ENCODE measurements at regions not wholly inside any gene's neighbourhood (a gene's known extent, or its start where the extent isn't known, plus 50 kb on each side); places are given as distances from the start of the nearest gene placed in this dataset.

- H3K9ac ChIP-seq (ENCODE audit: extremely low read depth, insufficient read length, low read length) = no peak overlapping the region
- no peaks in the 10 kb centered on the region for H3K27me3 ChIP-seq (ENCODE audit: insufficient read depth, low read length)
- no peak overlapping the region for H2BK12ac ChIP-seq (ENCODE audit: insufficient read length, low read depth, low read length)
- H3K9me3 ChIP-seq (ENCODE audit: control insufficient read depth, low read depth, low read length) = peaks cover 12% of the 10 kb centered on the region
- H4K8ac ChIP-seq (replicated peaks; ENCODE audit: insufficient read length, low read depth, low read length) = no peak overlapping the region
- H3K79me2 ChIP-seq (ENCODE audit: insufficient read depth, low read length) = no peaks in the 10 kb centered on the region
- H4K5ac ChIP-seq (ENCODE audit: insufficient read length, low read depth, low read length) = no peak overlapping the region
- Mint-ChIP-seq H3K9me3 (peaks cover 40% of the 10 kb centered on the region in 2 experiments), H3K4me3 (no peak overlapping the region), H3K27me3 (ENCODE audit: low read depth) (no peaks in the 10 kb centered on the region; the same call in 1 of the 2 replicates), H3K27ac (no peak overlapping the region), H3K36me3 (ENCODE audit: insufficient read depth in 1 of 3, low read depth in 3 of 3) (peaks cover 14 to 33% (median 20%) of the 10 kb centered on the region in 3 experiments), H3K4me1 (peaks cover 2 to 6% of the 10 kb centered on the region in 2 experiments; a peak in 3 of 4 replicates)
- no peak overlapping the region for H3K23ac ChIP-seq (ENCODE audit: insufficient read length, low read depth, low read length)
- H4K91ac ChIP-seq (ENCODE audit: insufficient read length, low read depth, low read length) = no peak overlapping the region
- TF ChIP-seq CTCF (conservative IDR thresholded peaks at IDR 0.05) = no peak
- DNase-seq = no peak
- H2BK120ac ChIP-seq (ENCODE audit: low read depth, low read length, poor library complexity, severe bottlenecking) = no peak overlapping the region
- no peak overlapping the region for H2BK20ac ChIP-seq (ENCODE audit: low read depth, low read length, poor library complexity, severe bottlenecking)
- H3T11ph ChIP-seq (ENCODE audit: low read length) = no peak overlapping the region
- no peak overlapping the region for H3K56ac ChIP-seq (ENCODE audit: insufficient read length, low read depth, low read length)
- H3K18ac ChIP-seq (ENCODE audit: insufficient read length, low read depth, low read length) = no peak overlapping the region
- no peak overlapping the region for H2BK15ac ChIP-seq (ENCODE audit: low read depth, low read length)
- H2BK5ac ChIP-seq (ENCODE audit: insufficient read length, low read length) = no peak overlapping the region
- no peaks in the 10 kb centered on the region for H3K4me1 ChIP-seq (ENCODE audit: insufficient read depth, low read length)
- no peak overlapping the region for H3K27ac ChIP-seq (ENCODE audit: insufficient read length, low read depth, low read length)
- no peak overlapping the region for H3K4ac ChIP-seq (ENCODE audit: low read depth, low read length)
- H3K14ac ChIP-seq (ENCODE audit: insufficient read depth, low read length) = no peak overlapping the region
- no peak overlapping the region for H3K4me2 ChIP-seq (ENCODE audit: insufficient read depth, insufficient read length, low read length)
- H2AFZ ChIP-seq (ENCODE audit: low read length) = no peak overlapping the region
- H2AK5ac ChIP-seq (ENCODE audit: insufficient read length, low read length) = no peak overlapping the region
- no peaks in the 10 kb centered on the region for H4K20me1 ChIP-seq (ENCODE audit: control insufficient read depth, insufficient read depth, insufficient read length)
- H3K23me2 ChIP-seq (ENCODE audit: insufficient read length, low read depth, low read length, poor library complexity, severe bottlenecking) = no peaks in the 10 kb centered on the region
- H3K79me1 ChIP-seq (ENCODE audit: insufficient read depth, low read depth, low read length, poor library complexity, severe bottlenecking) = no peaks in the 10 kb centered on the region
Observed at GRCh38 chr5:63794296-63794695, 167.9 kb downstream of the HTR1A start.

Measured in H9 (cell line).